ENCODE measurements at regions not wholly inside any gene's neighbourhood (a gene's known extent, or its start where the extent isn't known, plus 50 kb on each side); places are given as distances from the start of the nearest gene placed in this dataset.
A peak's percentile ranks its signal among the peaks of the same experiment; 100 is the strongest.

GRCh38 chr3:168512802-168513201 lies 417.1 kb upstream of the GOLIM4 start:
- Mint-ChIP-seq H3K36me3 (no peaks in the 10 kb centered on the region), H3K4me3 (no peak overlapping the region), H3K27ac (no peak overlapping the region), H3K9me3 (no peaks in the 10 kb centered on the region), H3K4me1 (ENCODE audit: unreplicated experiment) (peaks cover 5% of the 10 kb centered on the region), H3K27me3 (peaks cover 6% of the 10 kb centered on the region)
- no peak for DNase-seq (ENCODE audit: extremely low spot score, unreplicated experiment)
- TF ChIP-seq CTCF (conservative IDR thresholded peaks at IDR 0.05): no peak

DNA sequence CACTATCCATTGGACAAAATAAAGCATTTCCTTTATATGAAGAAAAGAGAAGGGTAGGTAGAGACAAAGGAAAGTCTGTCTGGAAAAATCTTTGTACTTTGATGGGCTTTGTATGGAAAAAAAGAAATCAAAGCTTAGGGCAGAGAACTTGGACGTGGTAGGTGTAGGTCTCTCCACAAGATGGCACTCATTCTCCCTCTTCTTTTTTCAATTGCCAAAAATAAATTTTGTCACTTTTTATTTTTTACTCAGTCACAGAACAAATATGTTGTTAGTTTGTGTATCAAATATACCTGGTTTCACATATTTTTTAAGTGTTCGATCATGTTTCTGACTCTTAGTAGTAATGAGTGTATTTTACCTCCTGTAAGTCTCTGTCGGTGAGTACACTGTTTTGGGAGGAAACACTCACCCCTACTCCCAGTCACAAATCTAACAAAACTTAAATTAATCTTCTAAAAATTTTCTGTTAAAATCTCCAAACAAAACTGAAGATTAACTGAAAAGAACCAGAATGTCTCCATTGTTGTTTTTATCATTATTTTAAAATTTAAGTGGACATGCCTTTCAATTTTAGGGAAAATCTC lies 415.8 kb upstream of the GOLIM4 start:
- H3K27me3 Mint-ChIP-seq: peaks cover 6% of the 10 kb centered on the region
- no peak overlapping the region for H3K27ac Mint-ChIP-seq
- no peak overlapping the region for H3K4me3 Mint-ChIP-seq
- TF ChIP-seq CTCF (conservative IDR thresholded peaks at IDR 0.05): peak; percentile 83
- no peaks in the 10 kb centered on the region for H3K4me1 Mint-ChIP-seq (ENCODE audit: unreplicated experiment)
- DNase-seq (ENCODE audit: extremely low spot score, unreplicated experiment): no peak
- H3K9me3 Mint-ChIP-seq: no peaks in the 10 kb centered on the region
- no peaks in the 10 kb centered on the region for H3K36me3 Mint-ChIP-seq

DNA sequence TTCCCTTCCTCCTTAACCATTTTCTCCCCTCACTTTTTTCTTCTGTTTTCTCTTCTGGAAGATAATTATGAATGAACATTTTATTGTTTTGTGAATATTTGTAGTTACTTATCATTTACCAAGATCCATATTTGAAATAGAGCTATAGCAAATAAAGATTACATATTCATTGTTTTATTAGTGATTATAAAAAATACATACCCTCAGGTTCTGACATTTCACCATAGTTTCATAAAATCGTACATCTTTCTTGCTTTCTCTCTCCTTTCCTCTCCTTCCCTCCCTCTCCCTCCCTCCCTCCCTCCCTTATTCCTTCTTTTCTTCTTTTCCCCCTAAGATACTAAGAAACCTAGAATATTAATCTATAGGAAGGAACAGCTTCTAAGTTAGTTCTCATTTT lies 410.9 kb upstream of the GOLIM4 start:
- H3K27me3 Mint-ChIP-seq: peaks cover 16% of the 10 kb centered on the region
- no peaks in the 10 kb centered on the region for H3K4me1 Mint-ChIP-seq (ENCODE audit: unreplicated experiment)
- H3K27ac Mint-ChIP-seq: no peak overlapping the region
- no peak for TF ChIP-seq CTCF (conservative IDR thresholded peaks at IDR 0.05)
- H3K36me3 Mint-ChIP-seq: no peaks in the 10 kb centered on the region
- DNase-seq (ENCODE audit: extremely low spot score, unreplicated experiment): no peak
- H3K4me3 Mint-ChIP-seq: no peak overlapping the region
- no peaks in the 10 kb centered on the region for H3K9me3 Mint-ChIP-seq

DNA sequence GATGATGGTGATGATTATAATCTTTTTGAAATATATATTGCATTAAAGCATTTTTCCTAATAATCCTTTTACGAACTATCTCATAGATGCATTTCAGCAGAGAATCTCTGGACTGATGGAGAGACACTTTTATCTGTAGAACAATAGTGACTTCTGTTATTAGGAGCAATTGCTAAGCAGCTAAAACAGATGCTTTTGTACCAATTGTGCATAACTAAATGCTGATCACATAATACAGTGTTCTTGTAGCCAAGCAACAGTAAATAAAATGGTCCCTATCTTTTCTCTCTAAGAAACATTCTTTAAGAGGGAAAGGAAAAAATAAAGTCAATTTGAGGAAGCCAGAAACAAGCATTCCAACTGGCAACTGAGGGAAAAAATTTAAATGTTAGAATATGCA lies 405.8 kb upstream of the GOLIM4 start:
- H3K4me1 Mint-ChIP-seq (ENCODE audit: unreplicated experiment): peaks cover 6% of the 10 kb centered on the region
- H3K4me3 Mint-ChIP-seq: no peak overlapping the region
- no peaks in the 10 kb centered on the region for H3K9me3 Mint-ChIP-seq
- no peak for TF ChIP-seq CTCF (conservative IDR thresholded peaks at IDR 0.05)
- H3K36me3 Mint-ChIP-seq: no peaks in the 10 kb centered on the region
- DNase-seq (ENCODE audit: extremely low spot score, unreplicated experiment): no peak
- H3K27me3 Mint-ChIP-seq: peaks cover 17% of the 10 kb centered on the region
- no peak overlapping the region for H3K27ac Mint-ChIP-seq

DNA sequence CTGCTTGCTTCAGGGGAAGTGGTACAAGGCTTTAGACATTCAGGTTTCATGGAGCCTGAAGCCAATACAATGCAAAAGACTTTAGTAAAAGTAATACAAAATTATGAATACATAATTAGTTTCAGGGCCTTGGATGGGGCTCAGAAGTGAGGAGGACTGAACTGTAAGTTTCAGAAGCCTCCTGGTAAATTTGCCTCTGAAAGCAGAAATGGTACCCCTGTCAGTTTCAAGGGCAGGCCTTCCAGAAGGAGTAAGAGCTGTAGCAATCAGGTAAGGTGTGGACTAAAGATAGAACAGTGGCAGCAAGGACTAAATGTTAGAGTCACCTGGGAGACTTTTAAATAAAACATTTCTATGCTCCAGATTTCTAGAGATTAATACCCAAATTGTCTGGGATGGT lies 402.5 kb upstream of the GOLIM4 start:
- Mint-ChIP-seq H3K4me1 (ENCODE audit: unreplicated experiment) (peaks cover 6% of the 10 kb centered on the region), H3K4me3 (no peak overlapping the region), H3K9me3 (no peaks in the 10 kb centered on the region), H3K27me3 (peaks cover 14% of the 10 kb centered on the region), H3K36me3 (no peaks in the 10 kb centered on the region), H3K27ac (no peak overlapping the region)
- DNase-seq (ENCODE audit: extremely low spot score, unreplicated experiment): no peak
- TF ChIP-seq CTCF (conservative IDR thresholded peaks at IDR 0.05): no peak

- no peak for DNase-seq (ENCODE audit: extremely low spot score, unreplicated experiment)
- no peak overlapping the region for H3K4me3 Mint-ChIP-seq
- H3K4me1 Mint-ChIP-seq (ENCODE audit: unreplicated experiment): peaks cover 6% of the 10 kb centered on the region
- no peaks in the 10 kb centered on the region for H3K9me3 Mint-ChIP-seq
- H3K27ac Mint-ChIP-seq: no peak overlapping the region
- no peak for TF ChIP-seq CTCF (conservative IDR thresholded peaks at IDR 0.05)
- H3K27me3 Mint-ChIP-seq: peaks cover 12% of the 10 kb centered on the region
- no peaks in the 10 kb centered on the region for H3K36me3 Mint-ChIP-seq
Measured at GRCh38 chr3:168497741-168498140, 402.0 kb upstream of the GOLIM4 start.
